DOHH2 (cell line): ENCODE measurements at regions not wholly inside any gene's neighbourhood (a gene's known extent, or its start where the extent isn't known, plus 50 kb on each side); places are given as distances from the start of the nearest gene placed in this dataset.

Experiments
- CTCF ChIP-seq: fragments of 200-600 bp; sonication (generic); IDR thresholded peaks from one replicate; pipeline ENCODE4 v1.5.1; 2014; ENCODE audit warnings: antibody characterized with exemption, mild to moderate bottlenecking, low read depth, low read length; ENCODE audit not compliant: poor library complexity, severe bottlenecking
- EZH2phosphoT487 ChIP-seq: fragments of 200-600 bp; sonication (generic); IDR thresholded peaks from 2 replicates; pipeline ENCODE4 v1.6.1; 2017; ENCODE audit warnings: borderline replicate concordance, mild to moderate bottlenecking, antibody characterized with exemption, low read length, moderate library complexity, mixed read lengths

- TF ChIP-seq CTCF (no peak), EZH2phosphoT487 (no peak)
Measured at GRCh38 chr20:22821796-22822195, 213.3 kb upstream of the SSTR4 start.
